DLD1 (cell line): ENCODE measurements at regions not wholly inside any gene's neighbourhood (a gene's known extent, or its start where the extent isn't known, plus 50 kb on each side); places are given as distances from the start of the nearest gene placed in this dataset.
"Not testable (repeated sequence)": the region's sequence is repeated elsewhere in the genome, so short reads cannot be mapped to it uniquely, and the experiment has no call there.

Experiments
- in situ Hi-C: cut with HindIII; loops from 2 replicates; pipeline ENCODE4 v1.10.0; 2017; ENCODE audit warnings: low sequenced_read_pairs

- in situ Hi-C loops: loop anchor here (10.0 to 25.0 kb wide), 2 partner anchors 180 to 262 kb away; no protein-coding TSS in a partner anchor
These were observed 113.4 kb downstream of the LHX2 start for GRCh38 chr9:124124729-124125650.

GRCh38 chr9:124125651-124125977, 114.0 kb downstream of the LHX2 start:
- in situ Hi-C loops: loop anchor here (10.0 kb wide), 1 partner anchor 179 kb away; no protein-coding TSS in a partner anchor

- in situ Hi-C loops: loop anchor here (10.0 kb wide), 1 partner anchor 178 kb away; no protein-coding TSS in a partner anchor
These were observed 115.4 kb downstream of the LHX2 start for GRCh38 chr9:124126648-124127646.

- in situ Hi-C loops: loop anchor here (10.0 kb wide), 1 partner anchor 176 kb away; no protein-coding TSS in a partner anchor
These were observed 117.1 kb downstream of the LHX2 start for GRCh38 chr9:124128568-124129166.

- in situ Hi-C loops: no loop called here
These were observed 118.9 kb downstream of the LHX2 start for GRCh38 chr9:124130277-124131075.

- in situ Hi-C loops: not testable (repeated sequence)
These were observed 120.0 kb downstream of the LHX2 start for GRCh38 chr9:124131518-124131917.

GRCh38 chr9:124132671-124133147, 121.1 kb downstream of the LHX2 start:
- in situ Hi-C loops: no loop called here

GRCh38 chr9:124133727-124134126, 122.2 kb downstream of the LHX2 start:
- in situ Hi-C loops: no loop called here

- in situ Hi-C loops: no loop called here
These were observed 123.0 kb downstream of the LHX2 start for GRCh38 chr9:124134526-124134925.

- in situ Hi-C loops: no loop called here
These were observed 121.9 kb upstream of the NEK6 start for GRCh38 chr9:124135813-124136365.

GRCh38 chr9:124137009-124137943, 120.5 kb upstream of the NEK6 start:
- in situ Hi-C loops: no loop called here

GRCh38 chr9:124137944-124138335, 119.8 kb upstream of the NEK6 start:
- in situ Hi-C loops: no loop called here

- in situ Hi-C loops: no loop called here
These were observed 118.7 kb upstream of the NEK6 start for GRCh38 chr9:124139001-124139400.

GRCh38 chr9:124140941-124141568, 116.7 kb upstream of the NEK6 start:
- in situ Hi-C loops: no loop called here

- in situ Hi-C loops: not testable (repeated sequence)
These were observed 113.1 kb upstream of the NEK6 start for GRCh38 chr9:124144561-124145123.

GRCh38 chr9:124146031-124146561, 111.7 kb upstream of the NEK6 start:
- in situ Hi-C loops: no loop called here

GRCh38 chr9:124149992-124150391, 107.8 kb upstream of the NEK6 start:
- in situ Hi-C loops: no loop called here
